ENCODE measurements at regions not wholly inside any gene's neighbourhood (a gene's known extent, or its start where the extent isn't known, plus 50 kb on each side); places are given as distances from the start of the nearest gene placed in this dataset.

DNA sequence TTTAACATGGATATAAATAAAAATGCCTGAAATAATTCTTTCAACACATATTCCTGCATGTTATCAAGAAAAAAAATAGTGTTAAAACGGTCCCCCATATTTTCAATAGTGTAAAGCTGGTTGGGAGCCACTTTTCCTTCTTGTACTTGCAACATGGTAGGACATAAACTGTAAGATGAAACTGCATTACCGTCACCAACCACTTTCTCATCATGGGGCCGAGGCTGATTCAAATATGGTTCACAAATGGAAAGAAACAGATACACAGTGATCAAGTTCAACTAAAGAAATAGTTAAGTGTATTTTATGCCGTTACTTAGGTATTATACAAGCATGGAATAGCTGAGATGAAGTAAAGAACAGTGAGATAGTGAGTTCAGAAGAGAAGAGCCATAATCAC is 360.7 kb downstream of the ZEB2 start:
- Mint-ChIP-seq H3K36me3 (ENCODE audit: unreplicated experiment) (peaks cover 2% of the 10 kb centered on the region), H3K4me1 (ENCODE audit: unreplicated experiment) (peaks cover 10% of the 10 kb centered on the region), H3K27me3 (ENCODE audit: unreplicated experiment) (no peaks in the 10 kb centered on the region)

DNA sequence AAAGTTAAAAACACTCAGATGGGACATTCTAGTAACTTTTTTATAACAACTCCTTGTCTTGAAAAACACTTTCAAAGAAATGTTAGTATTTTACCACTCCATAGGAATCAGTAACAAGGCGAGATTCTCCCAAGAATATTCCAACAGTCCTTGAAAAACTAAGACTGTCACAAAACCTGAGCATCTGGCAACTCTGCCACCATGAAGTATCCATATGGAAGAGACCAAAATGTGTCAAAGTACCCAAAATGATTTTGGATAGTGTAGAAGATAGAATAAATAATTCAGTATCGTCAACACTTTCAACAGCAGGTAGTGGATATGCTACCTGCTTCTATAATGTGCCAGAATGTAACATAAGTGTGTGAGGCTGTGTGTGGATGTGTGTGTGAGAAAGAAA is 361.8 kb downstream of the ZEB2 start:
- Mint-ChIP-seq H3K36me3 (ENCODE audit: unreplicated experiment) (peaks cover 2% of the 10 kb centered on the region), H3K4me3 (ENCODE audit: unreplicated experiment) (no peak overlapping the region), H3K9me3 (ENCODE audit: unreplicated experiment) (no peaks in the 10 kb centered on the region), H3K27ac (ENCODE audit: unreplicated experiment) (no peak overlapping the region), H3K4me1 (ENCODE audit: unreplicated experiment) (peaks cover 10% of the 10 kb centered on the region), H3K27me3 (ENCODE audit: unreplicated experiment) (no peaks in the 10 kb centered on the region)
- no peak for DNase-seq (ENCODE audit: extremely low spot score, unreplicated experiment)
- TF ChIP-seq, protein P1, sequence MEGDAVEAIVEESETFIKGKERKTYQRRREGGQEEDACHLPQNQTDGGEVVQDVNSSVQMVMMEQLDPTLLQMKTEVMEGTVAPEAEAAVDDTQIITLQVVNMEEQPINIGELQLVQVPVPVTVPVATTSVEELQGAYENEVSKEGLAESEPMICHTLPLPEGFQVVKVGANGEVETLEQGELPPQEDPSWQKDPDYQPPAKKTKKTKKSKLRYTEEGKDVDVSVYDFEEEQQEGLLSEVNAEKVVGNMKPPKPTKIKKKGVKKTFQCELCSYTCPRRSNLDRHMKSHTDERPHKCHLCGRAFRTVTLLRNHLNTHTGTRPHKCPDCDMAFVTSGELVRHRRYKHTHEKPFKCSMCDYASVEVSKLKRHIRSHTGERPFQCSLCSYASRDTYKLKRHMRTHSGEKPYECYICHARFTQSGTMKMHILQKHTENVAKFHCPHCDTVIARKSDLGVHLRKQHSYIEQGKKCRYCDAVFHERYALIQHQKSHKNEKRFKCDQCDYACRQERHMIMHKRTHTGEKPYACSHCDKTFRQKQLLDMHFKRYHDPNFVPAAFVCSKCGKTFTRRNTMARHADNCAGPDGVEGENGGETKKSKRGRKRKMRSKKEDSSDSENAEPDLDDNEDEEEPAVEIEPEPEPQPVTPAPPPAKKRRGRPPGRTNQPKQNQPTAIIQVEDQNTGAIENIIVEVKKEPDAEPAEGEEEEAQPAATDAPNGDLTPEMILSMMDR (IDR thresholded peaks at IDR 0.05), result no peak

More for the DNA sequence above, 360.7 kb downstream of the ZEB2 start:
- DNase-seq (ENCODE audit: extremely low spot score, unreplicated experiment), result no peak
- no peak overlapping the region for H3K4me3 Mint-ChIP-seq (ENCODE audit: unreplicated experiment)
- H3K27ac Mint-ChIP-seq (ENCODE audit: unreplicated experiment), result no peak overlapping the region
- TF ChIP-seq, protein P1 (IDR thresholded peaks at IDR 0.05), result no peak
- no peaks in the 10 kb centered on the region for H3K9me3 Mint-ChIP-seq (ENCODE audit: unreplicated experiment)

DNA sequence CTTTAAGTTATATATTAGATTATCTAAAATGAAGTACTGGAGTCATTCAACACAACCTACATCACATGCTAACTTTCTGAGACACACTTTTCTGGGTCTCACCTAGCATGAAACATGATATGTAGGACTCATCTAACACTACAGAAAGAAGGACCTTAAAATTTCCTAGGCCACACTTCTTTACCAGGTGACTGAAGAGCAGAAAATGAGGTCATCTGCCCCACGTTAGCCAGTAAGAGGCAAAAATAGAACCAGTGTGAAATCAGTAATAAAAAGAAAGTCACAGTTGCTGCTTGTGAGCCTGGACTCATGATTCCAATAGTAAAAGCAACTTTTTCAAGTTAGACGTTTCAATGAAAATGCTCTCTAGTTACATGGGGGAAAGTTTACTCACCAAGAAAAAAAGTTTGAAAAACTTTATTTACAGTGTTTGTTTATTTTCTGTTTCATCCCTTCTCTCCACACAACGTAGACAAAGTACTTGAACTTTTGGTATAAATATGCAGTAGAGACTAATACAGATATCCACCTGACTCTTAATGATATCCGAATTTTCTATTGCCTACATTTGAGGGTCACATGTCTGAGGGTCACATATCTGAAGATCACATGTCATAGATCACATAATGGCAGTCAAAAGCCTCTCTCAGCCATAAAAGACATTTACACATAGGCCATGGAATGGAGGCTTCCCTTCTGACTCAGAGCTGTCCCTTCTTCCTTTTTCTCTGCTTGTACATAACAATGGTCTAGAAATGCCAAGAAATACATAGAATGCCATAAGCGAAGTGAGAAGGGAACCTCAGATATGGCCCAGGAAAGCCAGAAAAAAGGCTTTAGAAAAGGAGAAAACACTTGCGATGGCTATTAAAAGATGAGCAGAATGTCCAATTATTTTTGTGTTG is 362.9 kb downstream of the ZEB2 start:
- no peaks in the 10 kb centered on the region for H3K27me3 Mint-ChIP-seq (ENCODE audit: unreplicated experiment)
- H3K36me3 Mint-ChIP-seq (ENCODE audit: unreplicated experiment), result peaks cover 2% of the 10 kb centered on the region
- no peak for DNase-seq (ENCODE audit: extremely low spot score, unreplicated experiment)
- no peaks in the 10 kb centered on the region for H3K9me3 Mint-ChIP-seq (ENCODE audit: unreplicated experiment)
- H3K4me1 Mint-ChIP-seq (ENCODE audit: unreplicated experiment), result peaks cover 14% of the 10 kb centered on the region
- TF ChIP-seq, protein P1 (IDR thresholded peaks at IDR 0.05), result no peak
- no peak overlapping the region for H3K27ac Mint-ChIP-seq (ENCODE audit: unreplicated experiment)
- no peak overlapping the region for H3K4me3 Mint-ChIP-seq (ENCODE audit: unreplicated experiment)

DNA sequence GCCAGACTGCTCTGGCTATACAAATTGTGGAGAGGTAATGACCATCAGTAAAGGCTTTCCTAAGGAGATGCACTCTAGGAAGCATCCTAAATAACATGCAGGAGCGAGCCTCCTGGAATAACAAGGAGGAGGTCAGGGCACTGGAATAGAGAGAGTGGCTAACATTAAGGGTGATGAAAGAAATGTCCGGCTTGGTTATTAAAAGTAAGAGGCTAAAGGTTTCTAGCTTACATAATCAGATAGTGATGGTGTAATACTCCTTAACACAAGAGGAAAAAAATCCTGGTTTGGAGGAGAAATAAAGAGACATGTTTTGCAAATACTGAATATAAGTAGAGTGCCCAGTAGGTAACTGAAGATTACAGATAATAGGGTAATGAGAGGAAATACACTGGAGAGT is 365.7 kb downstream of the ZEB2 start:
- DNase-seq (ENCODE audit: extremely low spot score, unreplicated experiment), result no peak

DNA sequence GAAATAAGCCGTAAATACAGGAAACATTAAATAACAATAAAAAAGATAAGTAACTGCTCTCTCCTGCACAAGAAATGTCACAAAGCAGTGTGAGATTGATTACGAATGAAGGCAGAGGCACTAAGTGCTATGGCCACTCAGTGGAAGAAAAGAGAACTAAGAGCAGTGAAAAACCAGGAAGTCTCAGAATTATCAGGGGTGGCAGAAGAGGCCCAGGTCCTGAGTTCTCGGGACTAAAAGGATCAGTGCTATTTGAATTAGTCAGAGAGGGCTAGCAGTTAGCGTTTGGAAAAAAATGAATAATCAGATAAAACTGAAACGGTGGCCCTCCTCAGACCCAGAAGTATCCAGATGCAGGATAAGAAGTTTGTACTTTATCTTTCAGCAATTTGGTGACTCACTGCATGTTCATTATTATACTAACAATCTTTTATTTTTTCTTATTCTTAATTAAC is 367.1 kb downstream of the ZEB2 start:
- TF ChIP-seq, protein P1 (IDR thresholded peaks at IDR 0.05), result peak; percentile 8
- no peaks in the 10 kb centered on the region for H3K27me3 Mint-ChIP-seq (ENCODE audit: unreplicated experiment)
- no peak overlapping the region for H3K4me3 Mint-ChIP-seq (ENCODE audit: unreplicated experiment)
- peaks cover 14% of the 10 kb centered on the region for H3K4me1 Mint-ChIP-seq (ENCODE audit: unreplicated experiment)
- DNase-seq (ENCODE audit: extremely low spot score, unreplicated experiment), result no peak
- H3K36me3 Mint-ChIP-seq (ENCODE audit: unreplicated experiment), result no peaks in the 10 kb centered on the region
- H3K27ac Mint-ChIP-seq (ENCODE audit: unreplicated experiment), result no peak overlapping the region
- H3K9me3 Mint-ChIP-seq (ENCODE audit: unreplicated experiment), result no peaks in the 10 kb centered on the region

More for the DNA sequence above, 365.7 kb downstream of the ZEB2 start:
- Mint-ChIP-seq H3K36me3 (ENCODE audit: unreplicated experiment) (peaks cover 2% of the 10 kb centered on the region), H3K27me3 (ENCODE audit: unreplicated experiment) (no peaks in the 10 kb centered on the region), H3K4me3 (ENCODE audit: unreplicated experiment) (no peak overlapping the region), H3K27ac (ENCODE audit: unreplicated experiment) (no peak overlapping the region), H3K9me3 (ENCODE audit: unreplicated experiment) (no peaks in the 10 kb centered on the region), H3K4me1 (ENCODE audit: unreplicated experiment) (peaks cover 14% of the 10 kb centered on the region)
- TF ChIP-seq, protein P1 (IDR thresholded peaks at IDR 0.05), result no peak
